ENCODE measurements at regions not wholly inside any gene's neighbourhood (a gene's known extent, or its start where the extent isn't known, plus 50 kb on each side); places are given as distances from the start of the nearest gene placed in this dataset.

- DNase-seq (ENCODE audit: extremely low spot score in 2 of 2) = no peak
- Histone ChIP-seq H3K4me1 (no peaks in the 10 kb centered on the region), H3K36me3 (no peaks in the 10 kb centered on the region), H3K9me3 (no peaks in the 10 kb centered on the region), H3K27ac (no peak overlapping the region), H3K4me3 (no peak overlapping the region), H3K27me3 (no peaks in the 10 kb centered on the region)
- intact Hi-C loops (cut with DNase I) = no loop called here
- TF ChIP-seq POLR2A (IDR thresholded peaks at IDR 0.05) = no peak
Measured at GRCh38 chr6:21332660-21333059, 260.9 kb upstream of the SOX4 start.

- Histone ChIP-seq H3K4me1 (no peaks in the 10 kb centered on the region), H3K27ac (no peak overlapping the region), H3K36me3 (no peaks in the 10 kb centered on the region), H3K27me3 (no peaks in the 10 kb centered on the region), H3K9me3 (no peaks in the 10 kb centered on the region), H3K4me3 (no peak overlapping the region)
- DNase-seq (ENCODE audit: extremely low spot score in 2 of 2) = no peak
- no peak for TF ChIP-seq POLR2AphosphoS5 (IDR thresholded peaks at IDR 0.05; ENCODE audit: insufficient read depth in 1 of 2, low read depth in 1 of 2)
- TF ChIP-seq POLR2A (IDR thresholded peaks at IDR 0.05) = no peak
- TF ChIP-seq, protein P1, sequence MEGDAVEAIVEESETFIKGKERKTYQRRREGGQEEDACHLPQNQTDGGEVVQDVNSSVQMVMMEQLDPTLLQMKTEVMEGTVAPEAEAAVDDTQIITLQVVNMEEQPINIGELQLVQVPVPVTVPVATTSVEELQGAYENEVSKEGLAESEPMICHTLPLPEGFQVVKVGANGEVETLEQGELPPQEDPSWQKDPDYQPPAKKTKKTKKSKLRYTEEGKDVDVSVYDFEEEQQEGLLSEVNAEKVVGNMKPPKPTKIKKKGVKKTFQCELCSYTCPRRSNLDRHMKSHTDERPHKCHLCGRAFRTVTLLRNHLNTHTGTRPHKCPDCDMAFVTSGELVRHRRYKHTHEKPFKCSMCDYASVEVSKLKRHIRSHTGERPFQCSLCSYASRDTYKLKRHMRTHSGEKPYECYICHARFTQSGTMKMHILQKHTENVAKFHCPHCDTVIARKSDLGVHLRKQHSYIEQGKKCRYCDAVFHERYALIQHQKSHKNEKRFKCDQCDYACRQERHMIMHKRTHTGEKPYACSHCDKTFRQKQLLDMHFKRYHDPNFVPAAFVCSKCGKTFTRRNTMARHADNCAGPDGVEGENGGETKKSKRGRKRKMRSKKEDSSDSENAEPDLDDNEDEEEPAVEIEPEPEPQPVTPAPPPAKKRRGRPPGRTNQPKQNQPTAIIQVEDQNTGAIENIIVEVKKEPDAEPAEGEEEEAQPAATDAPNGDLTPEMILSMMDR (IDR thresholded peaks at IDR 0.05) = no peak
- intact Hi-C loops (cut with DNase I) = no loop called here
Measured at GRCh38 chr6:21333715-21334114, 259.8 kb upstream of the SOX4 start.

DNA sequence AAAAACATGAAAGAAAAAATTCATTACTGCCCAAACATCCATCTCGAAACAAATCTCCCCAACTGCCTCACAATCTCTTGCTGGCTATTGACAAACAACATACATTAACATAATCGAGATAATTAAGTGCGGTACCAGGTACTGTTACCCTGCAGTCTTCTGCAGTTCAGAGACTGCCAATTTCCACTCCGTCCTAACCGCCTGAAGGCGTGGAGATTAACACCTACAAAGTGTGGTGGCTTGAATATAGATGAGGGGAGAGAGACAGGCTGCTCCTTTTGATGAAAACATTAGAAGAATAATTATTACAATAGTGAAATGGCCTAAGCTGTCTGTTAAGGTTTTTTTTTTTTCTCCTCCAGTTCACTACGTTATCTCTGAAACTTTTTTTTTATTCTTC lies 258.9 kb upstream of the SOX4 start:
- Histone ChIP-seq H3K36me3 (no peaks in the 10 kb centered on the region), H3K9me3 (no peaks in the 10 kb centered on the region), H3K4me1 (no peaks in the 10 kb centered on the region), H3K4me3 (no peak overlapping the region), H3K27me3 (no peaks in the 10 kb centered on the region), H3K27ac (no peak overlapping the region)
- DNase-seq (ENCODE audit: extremely low spot score in 2 of 2) = no peak
- intact Hi-C loops (cut with DNase I) = no loop called here
- TF ChIP-seq POLR2AphosphoS5 (IDR thresholded peaks at IDR 0.05; ENCODE audit: insufficient read depth in 1 of 2, low read depth in 1 of 2) (no peak), POLR2A (IDR thresholded peaks at IDR 0.05) (no peak)
- TF ChIP-seq, protein P1 (IDR thresholded peaks at IDR 0.05) = no peak

- DNase-seq (ENCODE audit: extremely low spot score in 2 of 2) = no peak
- Histone ChIP-seq H3K27me3 (no peaks in the 10 kb centered on the region), H3K4me3 (no peak overlapping the region), H3K36me3 (no peaks in the 10 kb centered on the region), H3K4me1 (no peaks in the 10 kb centered on the region), H3K27ac (no peak overlapping the region), H3K9me3 (no peaks in the 10 kb centered on the region)
- no peak for TF ChIP-seq POLR2A (IDR thresholded peaks at IDR 0.05)
- TF ChIP-seq POLR2AphosphoS5 (IDR thresholded peaks at IDR 0.05; ENCODE audit: insufficient read depth in 1 of 2, low read depth in 1 of 2) = no peak
- TF ChIP-seq, protein P1 (IDR thresholded peaks at IDR 0.05) = no peak
- intact Hi-C loops (cut with DNase I) = no loop called here
Measured at GRCh38 chr6:21335591-21335990, 258.0 kb upstream of the SOX4 start.

DNA sequence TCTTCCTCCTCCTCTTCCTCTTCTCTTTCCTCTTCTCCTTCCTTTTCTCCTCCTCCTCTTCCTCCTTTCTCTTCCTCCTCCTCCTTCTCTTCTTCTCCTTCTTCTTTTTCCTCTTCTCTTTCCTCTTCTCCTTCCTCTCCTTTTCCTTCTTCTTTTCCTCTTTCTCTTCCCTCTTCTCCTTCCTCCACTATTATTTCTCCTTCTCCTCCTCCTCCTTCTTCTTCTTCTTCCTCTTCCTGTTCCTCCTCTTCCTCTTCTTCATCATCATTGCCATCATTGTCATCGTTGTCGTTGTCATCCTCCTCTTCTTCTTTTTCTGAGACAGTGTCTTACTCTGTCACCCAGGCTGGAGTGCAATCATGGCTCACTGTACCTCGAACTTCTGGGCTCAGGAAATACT lies 256.3 kb upstream of the SOX4 start:
- no peaks in the 10 kb centered on the region for H3K27me3 ChIP-seq
- TF ChIP-seq, protein P1 (IDR thresholded peaks at IDR 0.05) = no peak
- TF ChIP-seq POLR2AphosphoS5 (IDR thresholded peaks at IDR 0.05; ENCODE audit: insufficient read depth in 1 of 2, low read depth in 1 of 2) = no peak
- TF ChIP-seq POLR2A (IDR thresholded peaks at IDR 0.05) = no peak
- H3K4me3 ChIP-seq = no peak overlapping the region
- DNase-seq (ENCODE audit: extremely low spot score in 2 of 2) = no peak
- intact Hi-C loops (cut with DNase I) = no loop called here
- no peaks in the 10 kb centered on the region for H3K36me3 ChIP-seq
- H3K9me3 ChIP-seq = no peaks in the 10 kb centered on the region
- H3K27ac ChIP-seq = no peak overlapping the region
- no peaks in the 10 kb centered on the region for H3K4me1 ChIP-seq

DNA sequence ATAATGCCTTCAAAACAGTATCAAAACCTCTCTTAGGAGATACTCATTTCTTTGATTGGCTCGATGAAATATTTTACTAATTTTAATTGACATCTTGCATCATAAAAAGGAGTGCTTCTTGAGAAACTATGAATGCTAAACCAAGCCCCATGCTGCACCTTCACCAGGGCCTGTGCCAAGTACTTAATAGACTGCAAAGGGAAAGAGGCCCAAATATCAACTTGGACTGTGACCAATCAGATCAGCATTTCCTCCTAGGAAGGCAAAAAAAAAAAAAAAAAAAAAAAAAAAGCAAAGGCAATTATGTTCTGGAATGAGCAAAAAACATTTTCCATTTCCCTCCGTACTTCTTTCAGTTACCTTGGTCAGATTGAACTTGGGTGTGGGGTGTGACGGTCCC lies 253.0 kb upstream of the SOX4 start:
- no peak for DNase-seq (ENCODE audit: extremely low spot score in 2 of 2)
- intact Hi-C loops (cut with DNase I) = no loop called here
- no peaks in the 10 kb centered on the region for H3K27me3 ChIP-seq
- H3K27ac ChIP-seq = no peak overlapping the region
- H3K4me3 ChIP-seq = no peak overlapping the region
- no peaks in the 10 kb centered on the region for H3K36me3 ChIP-seq
- H3K9me3 ChIP-seq = no peaks in the 10 kb centered on the region
- TF ChIP-seq POLR2A (IDR thresholded peaks at IDR 0.05) (no peak), POLR2AphosphoS5 (IDR thresholded peaks at IDR 0.05; ENCODE audit: insufficient read depth in 1 of 2, low read depth in 1 of 2) (no peak)
- TF ChIP-seq, protein P1 (IDR thresholded peaks at IDR 0.05) = no peak
- H3K4me1 ChIP-seq = no peaks in the 10 kb centered on the region
